Nephron progenitor cell (in vitro differentiated cells): ENCODE measurements at regions not wholly inside any gene's neighbourhood (a gene's known extent, or its start where the extent isn't known, plus 50 kb on each side); places are given as distances from the start of the nearest gene placed in this dataset.

Source experiments
- DNase-seq: peaks from one replicate; pipeline ENCODE4 v3.0.0; 2021
- H3K27ac Mint-ChIP-seq: 2 replicates; pipeline ENCODE4 v1.8.0; 2021; ENCODE audit warnings: mild to moderate bottlenecking, moderate library complexity, mixed read lengths
- H3K27me3 Mint-ChIP-seq: 2 replicates; pipeline ENCODE4 v1.8.0; 2021; ENCODE audit warnings: mild to moderate bottlenecking, low read depth, mixed read lengths; ENCODE audit not compliant: poor library complexity
- H3K36me3 Mint-ChIP-seq: 2 replicates; pipeline ENCODE4 v1.8.0; 2021; ENCODE audit warnings: low read depth, mixed read lengths
- H3K4me1 Mint-ChIP-seq: 2 replicates; pipeline ENCODE4 v1.8.0; 2021; ENCODE audit warnings: mixed read lengths
- H3K4me3 Mint-ChIP-seq: 2 replicates; pipeline ENCODE4 v1.8.0; 2021; ENCODE audit warnings: mild to moderate bottlenecking, moderate library complexity, mixed read lengths
- H3K9me3 Mint-ChIP-seq: 2 replicates; pipeline ENCODE4 v1.8.0; 2021; ENCODE audit warnings: mild to moderate bottlenecking, moderate library complexity, mixed read lengths
- TF ChIP-seq, protein P1 (sequence below): fragments of 200-600 bp; sonication (generic); IDR thresholded peaks from 2 replicates; pipeline ENCODE4 v1.5.0; 2021; ENCODE audit warnings: antibody characterized with exemption

DNA sequence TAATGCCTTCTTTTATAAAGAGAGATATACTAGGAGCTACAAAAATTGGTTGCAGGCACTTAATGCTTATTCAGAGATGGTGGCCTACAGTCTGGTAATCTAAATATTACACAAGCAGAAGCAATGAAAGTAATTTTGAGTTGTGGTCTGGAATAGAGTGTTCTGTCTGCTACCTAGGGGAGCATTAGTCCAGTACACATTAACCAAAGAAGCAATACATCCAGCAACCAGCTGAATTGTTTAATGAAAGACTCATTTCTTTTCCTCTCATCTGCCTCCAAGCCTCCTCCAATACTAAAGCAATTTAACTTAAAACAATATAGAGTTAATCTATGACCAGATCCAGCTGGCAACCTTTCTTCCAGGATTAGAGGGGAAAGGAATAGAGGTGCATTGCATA is 877.1 kb upstream of the CNTN5 start:
- Mint-ChIP-seq H3K36me3 (no peaks in the 10 kb centered on the region), H3K27me3 (no peaks in the 10 kb centered on the region), H3K4me1 (no peaks in the 10 kb centered on the region), H3K4me3 (no peak overlapping the region), H3K27ac (no peak overlapping the region), H3K9me3 (peaks cover 23% of the 10 kb centered on the region)
- DNase-seq: no peak
- TF ChIP-seq, protein P1, sequence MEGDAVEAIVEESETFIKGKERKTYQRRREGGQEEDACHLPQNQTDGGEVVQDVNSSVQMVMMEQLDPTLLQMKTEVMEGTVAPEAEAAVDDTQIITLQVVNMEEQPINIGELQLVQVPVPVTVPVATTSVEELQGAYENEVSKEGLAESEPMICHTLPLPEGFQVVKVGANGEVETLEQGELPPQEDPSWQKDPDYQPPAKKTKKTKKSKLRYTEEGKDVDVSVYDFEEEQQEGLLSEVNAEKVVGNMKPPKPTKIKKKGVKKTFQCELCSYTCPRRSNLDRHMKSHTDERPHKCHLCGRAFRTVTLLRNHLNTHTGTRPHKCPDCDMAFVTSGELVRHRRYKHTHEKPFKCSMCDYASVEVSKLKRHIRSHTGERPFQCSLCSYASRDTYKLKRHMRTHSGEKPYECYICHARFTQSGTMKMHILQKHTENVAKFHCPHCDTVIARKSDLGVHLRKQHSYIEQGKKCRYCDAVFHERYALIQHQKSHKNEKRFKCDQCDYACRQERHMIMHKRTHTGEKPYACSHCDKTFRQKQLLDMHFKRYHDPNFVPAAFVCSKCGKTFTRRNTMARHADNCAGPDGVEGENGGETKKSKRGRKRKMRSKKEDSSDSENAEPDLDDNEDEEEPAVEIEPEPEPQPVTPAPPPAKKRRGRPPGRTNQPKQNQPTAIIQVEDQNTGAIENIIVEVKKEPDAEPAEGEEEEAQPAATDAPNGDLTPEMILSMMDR: no peak

DNA sequence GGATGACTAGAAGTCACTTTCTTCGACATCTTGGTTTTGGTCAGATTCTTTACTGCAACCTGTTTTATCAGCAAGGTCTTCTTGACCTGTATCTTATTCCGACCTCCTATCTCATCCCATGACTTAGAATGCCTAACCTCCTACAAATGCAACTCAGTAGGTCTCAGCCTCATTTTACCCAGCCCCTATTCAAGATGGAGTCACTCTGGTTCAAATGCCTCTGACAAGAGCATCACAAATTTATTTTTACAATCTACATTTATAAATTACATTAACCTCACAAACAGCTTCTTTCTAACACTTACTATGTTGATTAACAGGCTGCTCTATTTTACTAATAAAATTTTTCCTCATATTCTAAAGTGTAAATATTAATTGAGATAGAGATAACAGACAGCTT is 867.0 kb upstream of the CNTN5 start:
- H3K27ac Mint-ChIP-seq: no peak overlapping the region
- H3K36me3 Mint-ChIP-seq: peaks cover 3% of the 10 kb centered on the region
- H3K4me1 Mint-ChIP-seq: no peaks in the 10 kb centered on the region
- H3K9me3 Mint-ChIP-seq: peaks cover 33% of the 10 kb centered on the region
- TF ChIP-seq, protein P1: no peak
- H3K4me3 Mint-ChIP-seq: no peak overlapping the region
- H3K27me3 Mint-ChIP-seq: no peaks in the 10 kb centered on the region
- DNase-seq: no peak

DNA sequence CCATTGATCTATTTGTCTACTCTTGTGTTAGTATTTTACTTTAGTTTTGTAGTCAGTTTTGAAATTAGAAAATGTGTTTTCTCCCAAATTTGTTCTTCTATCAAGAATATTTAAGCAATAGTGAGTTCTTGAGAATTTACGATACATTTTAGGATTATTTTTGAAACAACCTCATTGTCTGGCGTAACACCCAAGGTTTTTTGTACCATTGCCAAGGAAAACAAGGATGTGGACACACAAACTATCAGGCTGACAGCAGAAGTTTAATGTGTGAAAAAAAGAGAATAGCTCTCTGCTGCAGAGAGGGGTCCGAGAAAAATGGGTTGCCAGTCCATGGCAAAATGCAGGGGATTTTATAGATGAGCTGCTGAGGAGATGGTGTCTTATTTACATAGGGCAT is 865.1 kb upstream of the CNTN5 start:
- Mint-ChIP-seq H3K36me3 (peaks cover 6% of the 10 kb centered on the region), H3K27me3 (no peaks in the 10 kb centered on the region), H3K4me1 (no peaks in the 10 kb centered on the region), H3K9me3 (peaks cover 36% of the 10 kb centered on the region), H3K27ac (no peak overlapping the region), H3K4me3 (no peak overlapping the region)
- DNase-seq: no peak
- TF ChIP-seq, protein P1: no peak

DNA sequence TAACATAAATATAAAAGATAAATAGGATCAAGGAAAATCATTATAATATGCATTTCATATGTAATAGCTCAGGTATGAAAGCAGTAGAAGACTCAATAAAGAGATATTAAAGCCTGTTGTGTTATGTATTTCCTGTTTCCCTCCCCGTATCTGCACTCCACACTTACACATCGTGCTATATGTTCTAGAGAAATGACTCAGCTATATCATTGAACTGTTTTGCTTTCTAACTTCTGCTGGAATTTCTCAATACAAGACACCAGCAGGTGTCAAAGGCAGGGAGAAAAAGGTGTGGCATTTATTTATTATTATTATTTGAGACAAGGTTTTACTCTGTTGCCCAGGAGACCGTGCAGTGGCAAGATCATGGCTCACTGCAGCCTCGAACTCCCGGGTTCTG is 842.8 kb upstream of the CNTN5 start:
- DNase-seq: no peak
- Mint-ChIP-seq H3K4me1 (no peaks in the 10 kb centered on the region), H3K36me3 (no peaks in the 10 kb centered on the region), H3K27ac (no peak overlapping the region), H3K4me3 (no peak overlapping the region), H3K27me3 (no peaks in the 10 kb centered on the region), H3K9me3 (no peaks in the 10 kb centered on the region)
- TF ChIP-seq, protein P1: no peak

GRCh38 chr11:98180511-98180910 is 840.2 kb upstream of the CNTN5 start:
- H3K4me3 Mint-ChIP-seq: no peak overlapping the region
- H3K27me3 Mint-ChIP-seq: no peaks in the 10 kb centered on the region
- DNase-seq: no peak
- H3K36me3 Mint-ChIP-seq: no peaks in the 10 kb centered on the region
- H3K4me1 Mint-ChIP-seq: no peaks in the 10 kb centered on the region
- H3K9me3 Mint-ChIP-seq: peaks cover 10% of the 10 kb centered on the region
- TF ChIP-seq, protein P1: no peak
- H3K27ac Mint-ChIP-seq: no peak overlapping the region

DNA sequence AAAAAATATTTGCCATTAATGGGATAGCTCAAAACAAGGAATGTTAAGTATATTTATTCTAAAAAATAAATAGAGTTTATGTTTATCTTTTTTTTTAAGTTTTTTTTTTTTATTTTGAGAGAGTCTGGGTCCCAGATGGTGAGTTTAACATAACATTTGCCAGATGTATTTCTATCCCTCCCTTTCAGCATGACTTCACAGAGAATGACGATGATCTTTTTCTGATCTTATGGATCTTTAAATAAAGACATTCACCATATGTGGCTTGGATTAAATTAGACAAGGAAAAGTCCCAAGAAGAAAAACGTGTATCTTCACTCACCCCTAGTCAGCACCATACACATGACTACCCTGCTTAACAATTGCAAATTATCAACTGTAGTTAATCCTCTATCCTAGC is 839.8 kb upstream of the CNTN5 start:
- Mint-ChIP-seq H3K36me3 (no peaks in the 10 kb centered on the region), H3K27me3 (no peaks in the 10 kb centered on the region), H3K27ac (peak overlapping the region; percentile 55), H3K4me1 (no peaks in the 10 kb centered on the region), H3K4me3 (no peak overlapping the region), H3K9me3 (peaks cover 10% of the 10 kb centered on the region)
- DNase-seq: no peak
- TF ChIP-seq, protein P1: no peak
